ENCODE measurements at regions not wholly inside any gene's neighbourhood (a gene's known extent, or its start where the extent isn't known, plus 50 kb on each side); places are given as distances from the start of the nearest gene placed in this dataset.
"Not testable (repeated sequence)": the region's sequence is repeated elsewhere in the genome, so short reads cannot be mapped to it uniquely, and the experiment has no call there.

GRCh38 chr7:114076392-114077157 lies 157.8 kb upstream of the PPP1R3A start:
- DNase-seq: not testable (repeated sequence)

DNA sequence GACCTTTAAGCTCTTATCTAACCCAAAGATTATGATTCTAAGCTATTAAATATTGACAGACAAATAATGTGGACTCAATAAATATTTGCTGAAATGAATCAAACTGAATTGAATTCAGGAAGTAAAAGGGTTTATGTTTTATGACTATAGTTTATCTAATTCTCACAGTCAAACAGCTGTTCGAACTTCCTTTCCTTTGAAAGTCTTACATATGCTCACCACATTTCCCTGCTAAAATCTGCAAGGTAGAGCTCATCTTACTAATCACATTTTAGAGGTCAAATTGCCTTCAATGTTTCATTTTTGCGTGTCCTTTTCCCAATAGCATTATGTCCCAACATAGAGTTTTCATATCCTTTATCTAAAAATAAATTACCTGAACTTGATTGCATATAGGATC lies 154.9 kb upstream of the PPP1R3A start:
- DNase-seq: no peak

GRCh38 chr7:114070246-114070645 lies 151.4 kb upstream of the PPP1R3A start:
- DNase-seq: no peak

DNA sequence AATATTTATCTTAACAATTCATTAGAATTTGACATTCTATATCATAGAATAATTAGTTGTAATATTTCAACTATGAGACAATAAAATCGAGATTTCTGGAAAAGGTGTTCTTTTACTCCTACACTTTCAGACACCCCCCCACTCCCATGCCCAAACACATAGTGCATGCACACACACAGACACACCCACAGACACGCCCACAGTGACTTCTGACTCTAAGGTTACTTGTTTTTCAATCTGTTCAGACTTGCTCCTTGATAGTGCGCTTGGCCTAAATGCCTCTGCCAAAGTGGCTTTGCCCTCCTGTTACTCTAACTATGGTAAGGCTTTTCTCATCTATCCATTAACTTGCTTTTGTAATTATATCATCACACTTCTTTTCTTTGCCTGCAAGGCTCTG lies 144.0 kb upstream of the PPP1R3A start:
- DNase-seq: no peak

DNA sequence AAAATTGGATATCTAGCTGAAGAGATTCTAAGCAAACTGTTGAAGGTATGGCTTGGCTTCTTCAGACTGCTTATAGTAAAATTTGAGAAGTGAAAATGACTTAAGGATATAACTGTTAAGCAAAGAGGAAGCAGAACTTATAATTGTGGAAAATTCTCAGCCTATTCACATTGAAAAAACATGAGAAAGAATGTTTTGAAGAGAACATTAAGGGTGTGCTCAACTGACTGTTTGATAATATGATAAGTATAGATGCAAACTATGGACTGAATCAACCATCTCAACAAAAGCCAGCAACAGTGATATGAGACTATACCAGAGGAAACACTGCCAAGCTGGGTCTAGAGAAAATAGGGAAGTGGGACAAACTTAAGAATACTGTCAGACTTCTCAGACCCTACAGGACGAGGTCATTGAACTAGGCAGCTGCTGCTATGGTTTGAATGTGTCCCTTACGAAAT lies 133.1 kb upstream of the PPP1R3A start:
- no peak for DNase-seq

DNA sequence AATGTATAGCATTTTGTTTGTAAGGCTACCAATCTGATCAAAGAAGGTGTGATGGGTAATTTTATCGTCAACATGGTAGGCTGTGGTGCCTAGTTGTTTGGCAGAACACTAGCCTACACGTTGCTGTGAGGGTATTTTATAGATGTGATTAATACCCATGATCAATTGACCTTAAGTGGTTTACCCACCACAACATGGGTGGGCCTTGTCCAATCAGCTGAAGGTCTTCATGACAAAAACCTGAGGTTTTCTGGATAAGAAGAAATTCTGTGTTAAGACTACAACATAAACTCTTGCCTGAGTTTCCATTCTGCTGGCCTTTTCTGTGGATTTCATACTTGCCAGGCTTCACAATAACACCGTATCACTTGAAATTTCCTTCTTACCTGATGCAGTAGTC lies 131.8 kb upstream of the PPP1R3A start:
- DNase-seq: no peak

- DNase-seq: peak; percentile 59
Observed at GRCh38 chr7:114048386-114049235, 129.8 kb upstream of the PPP1R3A start.

GRCh38 chr7:114047889-114048288 lies 129.1 kb upstream of the PPP1R3A start:
- DNase-seq: no peak

DNA sequence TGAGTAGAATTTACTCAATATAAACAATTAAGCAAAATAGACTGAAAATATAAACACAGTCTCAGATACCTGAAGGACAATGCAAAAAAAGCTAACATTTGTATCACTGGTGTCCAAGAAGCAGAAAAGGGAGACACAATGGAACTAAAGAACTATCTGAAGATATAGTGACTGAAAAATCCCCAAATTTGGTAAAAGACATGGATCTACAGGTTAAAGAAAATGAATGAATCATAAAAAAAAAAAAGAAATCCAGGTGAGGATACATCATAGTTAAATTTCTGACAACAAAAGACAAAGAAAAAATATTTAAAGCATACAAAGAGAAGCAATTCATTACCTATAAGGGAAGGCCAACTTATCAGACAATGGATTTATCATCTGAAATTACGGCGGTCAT lies 114.7 kb upstream of the PPP1R3A start:
- DNase-seq: no peak

DNA sequence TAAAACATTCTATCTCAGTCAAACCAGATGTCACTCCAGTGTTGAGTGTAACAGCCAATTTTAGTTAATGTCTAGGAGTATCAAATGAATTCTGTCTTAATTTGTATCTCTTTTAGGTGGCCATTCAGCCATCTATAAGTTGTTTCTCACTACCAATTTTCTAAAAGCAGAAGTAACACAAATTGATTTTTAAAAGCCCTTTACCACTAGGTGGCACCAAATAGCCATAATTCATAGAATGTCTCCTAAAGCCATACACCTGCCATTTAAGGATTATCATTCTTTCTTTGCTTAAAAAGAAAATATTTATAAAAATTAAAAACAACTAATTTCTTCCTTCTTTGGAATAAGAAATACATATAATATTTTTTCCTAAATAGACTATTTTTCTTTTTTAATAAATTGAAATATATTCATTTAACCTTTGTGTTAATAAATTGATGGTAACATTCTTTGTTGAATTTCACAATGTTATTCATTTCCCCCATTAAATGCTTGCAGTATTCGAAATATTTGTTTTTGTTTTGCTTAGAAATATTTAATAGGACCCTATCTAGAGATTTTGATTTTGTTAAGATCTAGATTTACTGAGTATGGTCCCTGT lies 107.8 kb upstream of the PPP1R3A start:
- DNase-seq: peak; percentile 82

DNA sequence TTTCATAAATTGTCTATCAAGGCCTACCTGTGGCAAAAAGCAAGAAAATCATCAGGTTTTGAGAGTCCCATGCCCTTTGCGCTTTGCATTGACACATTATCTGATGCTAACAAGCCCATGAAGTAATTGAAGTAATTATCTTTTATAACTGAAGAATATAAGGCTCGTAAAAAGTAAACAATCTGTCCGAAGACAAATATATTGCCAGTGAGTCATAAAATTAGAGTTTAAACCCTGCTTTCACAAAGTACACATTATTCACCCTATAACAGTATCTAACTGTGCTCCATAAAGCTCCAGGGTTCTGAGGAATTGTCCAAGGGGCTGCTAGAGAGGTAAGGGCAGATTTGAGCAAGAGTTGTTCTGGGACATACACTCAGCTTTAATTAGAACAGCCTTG lies 102.3 kb upstream of the PPP1R3A start:
- peak; percentile 66 for DNase-seq

DNA sequence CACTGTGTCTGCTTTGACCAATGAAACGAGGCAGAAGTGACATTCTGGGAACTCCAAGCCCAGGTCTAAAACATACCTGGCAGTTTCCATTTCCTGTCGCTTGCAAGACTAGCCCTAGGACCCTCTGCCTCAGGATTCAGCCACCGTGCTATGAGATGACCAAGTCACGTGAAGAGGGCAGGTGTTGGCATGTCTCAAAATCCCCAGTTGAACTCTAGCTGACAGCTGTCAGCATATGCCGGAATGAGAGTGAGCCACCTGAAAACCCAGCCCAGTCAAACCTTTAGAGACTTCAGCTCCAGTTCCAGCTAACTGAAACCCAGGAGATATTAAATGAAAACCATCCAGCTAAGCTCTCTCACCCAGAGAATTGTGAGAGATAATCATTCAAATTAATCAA lies 89.9 kb upstream of the PPP1R3A start:
- DNase-seq: no peak

DNA sequence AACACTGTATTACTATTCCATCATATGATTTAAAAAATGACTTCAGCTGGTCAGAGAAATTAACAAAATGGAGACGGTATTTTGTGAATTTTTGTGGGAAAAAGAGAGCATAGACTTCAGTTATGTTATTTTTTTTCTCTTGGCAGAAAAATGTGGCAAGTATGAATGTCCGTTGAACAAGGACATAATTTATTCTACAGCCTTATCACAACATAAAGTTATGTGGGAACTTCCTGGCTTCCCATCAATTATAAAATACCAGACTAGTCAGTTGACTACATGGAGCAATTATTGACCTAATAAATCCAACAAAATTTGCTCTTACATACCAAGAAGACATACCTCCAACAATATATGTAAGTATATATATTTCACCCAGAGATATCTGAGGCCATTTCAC lies 88.6 kb upstream of the PPP1R3A start:
- DNase-seq: no peak

- DNase-seq: no peak
Observed at GRCh38 chr7:113998934-113999333, 80.1 kb upstream of the PPP1R3A start.

DNA sequence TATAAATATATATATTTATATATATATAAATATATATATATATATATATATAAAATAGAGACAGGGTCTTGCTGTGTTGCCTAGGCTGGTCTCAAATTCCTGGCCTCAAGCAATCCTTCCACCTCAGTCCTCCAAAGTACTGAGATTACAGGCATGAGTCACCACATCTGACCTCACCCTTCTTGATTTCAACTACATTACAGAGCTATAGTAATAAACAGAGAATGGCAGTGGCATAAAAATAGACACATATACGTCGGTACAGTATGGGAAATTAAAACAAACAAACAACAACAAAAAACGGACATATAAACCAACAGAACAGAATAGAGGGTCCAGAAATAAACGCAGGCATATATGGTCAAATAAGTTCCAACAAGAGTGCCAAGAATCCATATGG lies 77.6 kb upstream of the PPP1R3A start:
- DNase-seq: no peak

DNA sequence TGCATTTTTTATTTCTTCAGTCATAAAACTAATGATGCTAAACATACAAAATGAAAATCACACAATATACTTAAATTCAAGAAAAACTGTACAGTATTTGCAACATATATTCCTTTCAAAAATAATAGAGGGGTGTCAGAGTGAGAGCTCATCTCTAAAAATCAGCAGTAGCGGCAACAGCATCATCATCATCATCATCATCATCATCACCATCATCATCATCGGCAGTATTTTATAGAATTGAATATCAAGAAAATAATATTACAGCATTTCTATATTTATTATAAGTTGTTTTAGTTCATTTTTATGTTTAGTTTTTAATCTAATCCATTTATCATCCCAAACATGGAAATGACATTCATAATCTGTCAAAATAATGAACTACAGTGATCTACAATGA lies 67.4 kb upstream of the PPP1R3A start:
- DNase-seq: no peak

DNA sequence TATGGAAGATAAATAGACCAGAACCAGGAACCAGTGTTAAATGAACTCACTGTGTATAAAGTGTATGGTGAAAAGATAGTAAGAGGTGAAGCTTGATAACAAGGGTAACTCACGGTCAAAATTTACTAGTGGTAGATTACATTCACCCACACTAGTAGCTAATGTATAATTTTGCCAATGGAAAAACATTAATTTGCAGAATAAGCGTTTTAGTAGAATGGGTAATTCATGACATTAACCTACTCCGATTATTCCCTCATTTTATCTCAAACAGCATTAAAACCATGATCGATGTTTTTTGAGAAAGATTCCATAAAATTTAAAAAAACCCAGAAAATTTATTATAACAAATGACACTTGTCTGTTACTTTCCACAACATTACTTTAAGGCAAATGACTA lies 57.7 kb upstream of the PPP1R3A start:
- no peak for DNase-seq

- DNase-seq: peak; percentile 20
Observed at GRCh38 chr7:113968713-113969112, 49.9 kb upstream of the PPP1R3A start.
